Stimulated activated CD4-positive, alpha-beta T cell treated with anti-CD3 and anti-CD28 coated beads, Interleukin-2, amount 100 ng/mL, for 48 hours (primary cell): ENCODE measurements at regions not wholly inside any gene's neighbourhood (a gene's known extent, or its start where the extent isn't known, plus 50 kb on each side); places are given as distances from the start of the nearest gene placed in this dataset.
"Not testable (repeated sequence)": the region's sequence is repeated elsewhere in the genome, so short reads cannot be mapped to it uniquely, and the experiment has no call there.

Experiments used
- DNase-seq, 2 donors: peaks; one replicate each; pipeline ENCODE4 v3.0.0-alpha.2; 2020

DNA sequence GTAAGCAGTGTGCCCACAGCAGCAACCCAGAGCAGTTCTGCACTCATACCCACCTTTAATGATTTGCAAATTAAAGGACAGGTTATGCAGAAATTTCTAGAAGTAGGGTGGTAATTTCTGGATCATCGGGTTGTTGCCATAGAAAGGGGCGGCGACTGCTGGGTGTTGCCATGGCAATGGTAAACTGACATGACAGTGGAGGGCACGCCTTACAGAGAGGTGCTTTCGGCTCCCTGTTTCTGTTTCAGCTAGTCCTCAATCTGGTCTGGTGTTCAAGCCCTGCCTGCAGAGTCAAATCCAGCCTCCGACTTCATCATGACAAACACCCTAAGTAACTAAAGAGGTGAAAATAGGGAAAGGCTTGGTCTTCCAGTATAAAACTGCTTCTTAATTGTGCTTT, 667.7 kb downstream of the SOCS6 start:
- no peak for DNase-seq

DNA sequence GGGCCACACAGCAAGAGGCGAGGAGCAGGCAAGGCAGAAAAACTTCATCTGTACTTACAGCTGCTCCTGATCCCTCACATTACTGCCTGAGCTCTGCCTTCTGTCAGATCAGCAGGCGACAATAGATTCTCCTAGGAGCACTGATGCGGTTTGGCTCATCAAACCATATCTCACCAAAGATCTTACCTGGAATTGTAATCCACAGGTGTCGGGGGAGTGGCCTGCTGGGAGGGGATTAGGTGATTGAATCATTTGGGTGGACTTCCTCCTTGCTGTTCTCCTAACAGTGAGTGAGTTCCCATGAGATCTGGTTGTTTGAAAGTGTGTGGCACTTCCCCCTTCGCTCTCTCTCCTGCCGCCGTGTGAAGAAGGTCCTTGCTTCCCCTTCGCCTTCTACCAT, 647.3 kb downstream of the SOCS6 start:
- DNase-seq = no peak

DNA sequence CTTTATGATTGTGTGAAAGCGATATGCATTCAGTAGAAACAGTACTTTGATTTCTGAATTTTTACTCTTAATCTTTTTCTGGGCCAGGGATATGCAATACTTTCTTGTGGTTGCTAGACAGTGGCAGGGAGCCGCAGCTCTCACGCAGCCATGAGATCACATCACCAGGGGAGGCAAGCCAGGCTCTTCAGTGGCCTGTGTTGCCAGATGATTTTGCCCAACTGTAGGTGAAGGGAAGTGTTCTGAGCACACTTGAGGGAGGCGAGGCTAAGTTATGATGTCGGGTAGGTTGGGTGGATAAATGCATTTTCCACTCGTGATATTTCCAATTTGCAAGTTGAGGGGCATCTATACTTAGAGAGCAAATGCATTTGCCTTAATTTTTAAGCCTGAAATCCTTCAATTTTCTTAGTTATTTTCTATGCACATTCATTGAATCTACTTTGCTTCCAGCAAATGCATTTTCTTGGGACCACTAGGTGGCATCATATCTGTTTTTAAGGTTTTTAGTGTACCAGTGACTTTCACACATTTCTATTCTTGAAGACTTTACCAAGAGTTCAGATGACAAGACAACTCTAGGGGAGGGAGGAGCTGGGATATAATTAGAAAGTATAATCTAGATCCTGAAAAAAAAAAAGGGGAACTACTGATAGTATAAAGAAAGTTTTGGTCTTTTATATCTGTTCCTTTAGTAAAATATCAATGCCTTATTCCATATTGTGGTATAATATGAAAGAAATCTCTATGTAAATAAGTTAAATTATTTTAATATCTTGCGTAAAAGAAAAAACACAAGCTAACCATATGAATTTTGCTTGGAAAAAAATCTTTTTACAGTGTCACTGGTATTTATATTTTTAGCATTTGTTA, 643.3 kb downstream of the SOCS6 start:
- DNase-seq = no peak

DNA sequence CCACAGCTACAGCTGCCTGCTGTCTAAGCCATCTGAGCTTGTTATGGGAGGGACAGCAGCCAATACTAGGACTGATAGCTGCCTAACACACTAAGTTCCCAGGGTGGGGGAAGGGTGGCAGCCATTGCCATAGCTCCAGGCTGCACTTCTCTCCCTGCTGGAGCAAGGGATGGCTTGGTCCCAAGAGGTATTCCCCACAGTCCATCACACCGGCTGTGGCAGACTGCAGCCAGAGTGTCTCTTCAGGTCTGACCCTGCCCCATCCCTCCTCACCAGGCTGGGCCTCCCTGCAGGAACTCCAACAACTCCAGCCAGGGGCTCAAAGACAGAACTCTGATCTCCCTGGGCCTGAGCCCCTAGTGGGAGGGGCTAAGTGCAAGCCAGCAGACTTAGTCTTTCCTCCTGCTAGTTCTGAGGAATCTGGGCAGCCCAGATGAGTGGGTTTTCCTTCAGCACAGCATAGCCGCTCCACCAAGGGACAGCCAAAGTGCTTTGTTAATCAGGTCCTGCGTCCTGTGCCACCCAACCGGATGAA, 632.1 kb downstream of the SOCS6 start:
- no peak for DNase-seq

DNA sequence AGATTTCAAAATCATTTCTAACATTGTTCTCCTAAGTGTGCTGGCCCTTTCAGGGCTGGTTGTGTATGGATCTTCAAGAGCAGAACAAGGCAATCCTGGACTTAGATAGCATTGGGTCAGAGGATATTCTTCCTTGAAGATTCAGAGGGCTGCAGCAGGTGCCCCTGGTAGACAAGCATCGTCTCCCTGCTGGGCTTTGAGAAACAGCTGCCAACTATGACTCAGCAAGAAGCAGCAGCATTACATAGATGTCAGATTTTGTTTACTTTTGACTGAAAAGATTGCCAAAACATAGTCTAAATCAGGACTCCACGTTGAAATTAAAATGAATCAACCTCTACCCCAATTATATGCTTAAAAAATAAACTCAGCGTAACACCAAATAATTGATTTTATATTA, 618.8 kb downstream of the SOCS6 start:
- no peak for DNase-seq

DNA sequence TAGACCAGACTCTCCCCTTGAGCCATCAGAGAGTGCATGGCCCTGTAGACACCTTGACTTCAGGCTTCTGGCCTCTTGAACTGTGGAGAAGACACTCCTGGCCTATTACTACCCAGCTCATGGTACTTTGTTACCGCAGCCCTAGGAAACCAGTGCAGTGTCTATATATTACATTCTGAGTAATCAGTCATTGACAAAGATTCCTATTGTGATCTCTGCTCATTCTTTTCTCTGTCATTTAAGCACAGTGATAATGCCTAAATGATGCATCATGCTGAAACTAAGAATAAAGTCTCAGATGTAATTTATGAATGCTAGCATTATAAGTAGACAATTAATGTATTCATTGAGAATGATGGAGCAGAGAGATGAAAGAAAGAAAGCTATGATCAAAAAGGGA, 603.5 kb downstream of the SOCS6 start:
- DNase-seq = no peak

DNA sequence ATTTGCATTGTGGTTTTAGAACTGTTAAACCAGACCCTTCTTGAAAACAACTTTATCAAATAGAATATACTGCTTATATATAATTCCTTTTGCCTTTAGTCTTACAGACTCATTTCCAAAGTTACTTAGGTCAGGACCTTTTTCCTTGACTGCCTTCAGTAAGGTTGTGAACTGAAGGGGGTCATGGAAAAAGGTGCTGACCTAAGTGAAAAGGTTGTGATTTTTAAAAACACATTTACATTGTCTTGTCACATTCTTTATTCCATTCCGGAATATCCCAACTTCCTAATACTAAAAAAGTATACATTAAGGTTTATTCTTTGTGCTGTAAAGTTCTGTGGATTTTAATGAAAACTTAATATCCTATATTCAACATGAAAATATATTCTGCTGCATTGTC, 581.4 kb downstream of the SOCS6 start:
- DNase-seq = no peak

DNA sequence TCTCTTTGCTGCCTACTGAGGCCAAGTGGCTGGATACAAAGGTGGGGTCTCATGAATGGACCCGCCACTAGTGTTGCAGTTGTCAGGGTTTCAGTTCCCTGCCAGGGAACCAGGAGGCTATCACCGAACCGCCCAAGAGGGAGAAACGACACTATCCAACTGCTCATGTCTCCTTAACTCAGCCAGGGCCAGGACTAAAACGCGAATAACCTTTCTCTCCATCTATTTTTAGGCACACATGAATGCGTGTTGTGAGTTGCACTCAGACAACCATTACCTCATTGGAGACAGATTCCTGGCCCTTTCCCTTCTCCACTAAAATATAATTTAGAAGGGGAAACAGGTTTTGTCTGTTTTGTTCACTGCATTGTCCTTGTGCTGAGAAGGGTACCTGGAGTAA, 559.5 kb downstream of the SOCS6 start:
- DNase-seq = no peak

DNA sequence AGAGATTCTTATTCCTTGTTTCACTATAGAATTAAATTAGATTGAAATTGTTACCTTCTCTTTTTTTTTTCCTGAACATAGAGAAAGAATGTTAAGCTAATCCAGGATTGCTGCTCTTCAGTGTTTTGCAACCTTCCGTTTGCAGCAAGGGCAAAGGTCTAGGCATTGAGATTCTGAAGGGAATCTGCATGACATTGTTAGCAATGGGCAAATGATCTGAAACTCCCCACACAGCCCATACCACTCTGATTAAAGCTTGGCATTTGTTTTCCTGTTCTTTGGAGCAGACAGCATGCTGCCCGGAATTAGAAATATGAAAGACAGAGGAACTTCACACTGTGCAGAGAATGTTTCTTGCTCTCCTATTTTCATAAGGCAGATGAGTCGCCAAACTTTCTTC, 551.8 kb downstream of the SOCS6 start:
- no peak for DNase-seq

DNA sequence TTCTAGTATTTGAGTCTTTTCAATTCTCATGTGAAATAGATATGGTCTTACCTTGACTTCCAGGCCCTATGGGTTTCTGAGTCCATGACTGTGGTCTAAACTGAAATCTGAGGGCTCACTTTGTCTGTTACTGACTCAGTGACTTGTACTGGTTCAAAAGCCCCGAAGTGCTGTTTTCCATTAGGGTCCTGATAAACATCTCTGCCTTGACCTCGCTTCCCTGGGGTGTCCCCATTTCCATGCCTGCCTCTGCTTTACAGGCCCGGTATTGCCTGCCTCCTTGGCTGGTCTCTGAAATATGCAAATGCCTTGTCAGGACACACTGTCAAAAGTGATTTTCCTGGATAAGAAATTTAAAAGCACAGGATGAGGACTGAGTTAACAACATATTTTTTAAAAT, 538.8 kb downstream of the SOCS6 start:
- DNase-seq = no peak

DNA sequence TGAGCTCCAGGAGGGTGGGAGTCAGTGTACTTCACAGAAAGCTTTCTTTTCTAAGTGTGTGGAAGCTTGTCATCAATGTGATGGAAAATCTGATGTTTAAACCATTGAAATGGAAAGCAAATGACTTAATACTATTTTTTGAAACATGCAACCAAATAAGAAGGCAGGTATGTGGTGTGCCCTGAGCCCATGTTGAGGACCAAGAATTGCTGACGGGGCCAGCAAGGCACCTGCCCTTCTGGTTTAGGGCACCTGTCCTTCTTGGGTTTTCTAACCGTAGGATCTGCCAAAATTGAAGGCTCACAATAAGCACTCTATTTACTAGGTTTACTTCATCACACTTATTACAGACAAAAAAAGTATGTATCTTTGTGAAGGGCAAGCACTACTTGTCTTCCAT, 537.7 kb downstream of the SOCS6 start:
- DNase-seq = no peak

DNA sequence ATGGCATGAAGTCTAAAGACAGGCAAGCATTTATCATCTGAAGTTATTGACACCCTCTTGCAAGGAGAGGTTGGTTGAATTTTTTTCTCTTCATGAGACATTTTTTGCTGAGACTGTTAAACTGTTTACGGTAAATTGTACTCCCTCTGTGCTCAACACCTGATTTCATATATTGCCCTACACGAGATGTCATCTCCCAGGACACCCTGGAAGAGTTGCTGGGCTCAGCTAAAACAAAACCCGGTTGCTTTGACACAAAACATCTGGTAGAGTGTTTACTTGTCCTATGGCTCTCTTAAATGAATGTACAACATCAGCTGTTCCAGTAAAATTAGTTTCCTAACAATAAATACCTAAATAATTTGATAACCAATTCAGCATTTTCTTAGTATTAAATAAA, 533.8 kb downstream of the SOCS6 start:
- DNase-seq = no peak

DNA sequence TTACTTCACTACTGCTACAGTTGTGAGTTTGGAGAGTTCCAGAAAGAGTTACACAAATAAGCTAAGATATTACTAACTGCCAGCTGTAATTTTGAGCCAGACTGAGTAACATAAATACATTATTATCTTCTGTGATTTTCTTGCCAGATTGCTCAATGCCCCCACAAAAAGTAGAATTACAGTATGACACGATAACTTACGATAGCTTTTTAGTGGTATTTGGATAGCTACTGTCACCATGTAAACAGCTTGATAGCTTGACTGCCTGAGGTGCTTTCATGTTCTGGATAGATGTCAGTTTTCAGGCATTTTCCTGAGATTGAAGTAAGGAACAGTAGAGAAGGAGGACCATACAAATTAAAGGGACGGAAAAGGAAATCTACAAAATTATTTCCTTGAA, 533.3 kb downstream of the SOCS6 start:
- no peak for DNase-seq

DNA sequence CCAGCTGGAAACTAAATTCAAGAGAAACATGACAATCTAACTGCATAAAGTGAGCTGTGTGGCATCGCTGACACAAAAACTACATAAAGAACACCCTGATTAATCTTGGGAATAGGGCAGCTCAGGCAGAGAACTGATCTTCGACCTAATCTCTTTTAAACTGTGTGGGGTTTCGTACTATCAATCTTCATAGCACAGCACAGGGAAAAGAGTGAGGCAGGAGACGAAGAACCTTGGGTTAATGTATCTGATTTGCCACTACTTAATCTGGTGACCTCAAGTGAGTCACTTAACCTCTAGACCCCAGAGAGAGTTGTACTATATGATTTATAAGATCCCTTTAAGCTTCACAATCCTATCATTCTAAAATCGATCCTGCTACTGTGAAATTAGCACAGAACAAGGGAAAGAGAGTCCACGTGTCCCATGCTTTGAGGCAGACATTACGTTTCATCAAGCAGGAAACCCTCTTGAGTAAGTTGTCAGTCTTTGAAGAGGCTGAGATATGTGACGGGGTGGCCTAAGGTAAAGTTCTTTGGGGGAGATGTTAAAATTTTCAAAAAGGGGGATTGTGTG, 519.7 kb downstream of the SOCS6 start:
- no peak for DNase-seq

DNA sequence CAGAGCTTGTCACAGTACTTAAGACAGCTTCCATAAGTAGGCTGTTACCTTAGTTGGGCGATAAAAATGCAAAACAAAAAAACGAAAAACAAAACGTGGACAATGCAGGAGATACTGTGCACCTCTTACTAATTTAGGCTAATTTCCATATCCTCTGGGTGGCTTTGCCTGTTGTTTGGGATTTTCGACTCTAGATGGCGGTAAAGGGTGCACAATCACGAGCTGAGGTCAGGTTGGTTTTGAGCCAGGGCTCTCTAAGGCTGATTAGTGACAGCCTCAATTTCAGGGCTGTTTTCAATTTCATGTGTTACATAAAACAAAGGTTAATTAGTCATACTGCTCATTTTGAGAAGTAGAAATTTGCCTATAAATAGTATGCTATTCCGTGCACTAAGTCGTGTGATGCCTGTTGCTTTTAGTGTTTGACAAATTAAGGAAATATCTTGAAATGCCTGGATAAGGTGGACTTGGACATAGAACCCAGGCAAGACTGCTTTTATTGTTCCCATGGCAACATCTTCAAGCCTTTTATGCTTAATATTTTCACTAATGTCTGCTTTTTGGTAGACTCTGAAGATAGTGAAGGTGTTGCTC, 493.1 kb downstream of the SOCS6 start:
- peak; percentile 47 to 58 for DNase-seq

DNA sequence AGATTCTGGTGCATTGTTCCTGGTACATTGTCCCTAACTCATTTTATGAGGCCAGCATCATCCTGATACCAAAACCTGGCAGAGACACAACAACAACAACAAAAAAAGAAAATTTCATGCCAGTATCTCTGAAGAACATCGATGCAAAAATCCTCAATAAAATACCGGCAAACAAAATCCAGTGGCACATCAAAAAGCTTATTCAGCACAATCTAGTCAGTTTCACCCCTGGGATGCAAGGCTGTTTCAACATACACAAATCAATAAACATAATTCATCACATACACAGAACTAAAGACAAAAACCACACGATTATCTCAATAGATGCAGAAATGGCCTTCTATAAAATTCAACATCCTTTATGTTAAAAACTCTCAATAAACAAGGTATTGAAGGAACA, 477.4 kb downstream of the SOCS6 start:
- DNase-seq = not testable (repeated sequence)

DNA sequence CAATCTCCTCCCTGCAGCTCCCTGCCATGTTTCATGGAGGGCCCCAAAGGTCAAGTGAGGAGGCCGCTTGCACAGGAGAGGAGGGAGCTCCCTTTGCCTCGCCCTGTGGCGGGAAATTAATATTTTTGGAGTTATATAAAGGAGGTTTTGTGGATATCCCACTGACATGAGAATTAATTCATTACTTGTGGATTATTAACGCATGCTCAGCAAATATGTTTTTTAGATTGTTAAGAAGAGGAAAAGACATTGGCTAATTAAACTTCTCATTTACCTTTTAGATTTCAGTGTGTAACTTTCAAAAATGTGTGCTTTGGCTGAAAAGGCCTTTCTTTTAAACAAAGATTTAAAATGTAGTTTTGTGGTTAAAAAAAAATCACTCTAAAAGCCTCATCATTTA, 474.0 kb downstream of the SOCS6 start:
- no peak for DNase-seq

DNA sequence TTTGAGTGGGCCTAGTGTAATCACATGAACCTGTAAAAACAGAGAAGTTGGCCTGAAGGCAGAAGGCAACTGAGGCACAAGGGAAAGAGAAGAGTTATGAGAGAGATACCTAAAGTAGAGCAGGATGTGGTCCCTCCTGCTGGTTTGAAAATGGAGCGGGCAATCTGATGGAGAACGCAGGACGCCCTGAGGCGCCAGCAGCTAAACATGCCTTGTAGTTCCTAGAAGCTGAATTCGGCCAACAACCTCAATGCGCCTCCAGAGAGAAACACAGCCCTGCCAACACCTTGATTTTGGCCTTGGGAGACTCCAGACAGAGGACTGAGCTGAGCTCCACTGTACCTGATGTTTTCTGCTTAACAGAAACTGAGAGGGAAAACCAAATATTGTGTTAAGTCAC, 469.9 kb downstream of the SOCS6 start:
- DNase-seq = no peak

DNA sequence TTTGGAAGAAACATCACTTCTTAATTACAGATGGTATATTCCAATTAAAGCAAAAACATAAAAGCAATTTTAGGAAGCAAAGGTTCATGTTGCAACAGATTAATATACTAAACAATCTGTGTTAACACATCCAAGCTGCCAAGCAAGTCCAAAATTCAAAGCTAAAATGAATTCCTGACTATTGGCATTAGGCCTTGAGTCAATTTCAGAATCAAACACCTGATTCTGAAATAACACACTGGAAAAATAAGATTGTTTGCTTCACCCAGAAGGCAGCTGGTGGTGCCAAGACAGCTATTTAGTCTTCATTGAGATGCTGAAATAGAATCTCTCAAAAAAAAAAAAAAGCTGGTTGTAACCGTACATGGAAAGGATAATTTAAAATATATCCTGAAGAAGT, 465.6 kb downstream of the SOCS6 start:
- no peak for DNase-seq

DNA sequence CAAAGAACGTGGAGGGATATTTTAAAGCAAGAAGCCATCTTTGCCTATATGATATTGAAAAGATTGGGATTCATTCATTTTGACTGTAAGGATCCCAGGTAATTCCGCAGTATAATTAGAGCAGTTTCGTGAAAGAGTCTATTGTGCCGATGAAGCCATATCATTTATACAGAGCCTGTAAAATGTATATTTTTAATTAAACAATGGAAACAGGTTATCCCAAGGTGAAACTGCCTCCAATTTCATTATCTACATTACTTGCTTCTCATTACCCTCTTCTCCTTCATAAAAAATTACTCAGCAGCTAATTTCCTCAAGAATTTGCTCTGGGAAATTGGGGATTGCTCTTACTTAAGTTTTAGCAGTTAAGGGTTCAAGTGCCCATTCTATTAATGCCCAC, 444.1 kb downstream of the SOCS6 start:
- no peak for DNase-seq

DNA sequence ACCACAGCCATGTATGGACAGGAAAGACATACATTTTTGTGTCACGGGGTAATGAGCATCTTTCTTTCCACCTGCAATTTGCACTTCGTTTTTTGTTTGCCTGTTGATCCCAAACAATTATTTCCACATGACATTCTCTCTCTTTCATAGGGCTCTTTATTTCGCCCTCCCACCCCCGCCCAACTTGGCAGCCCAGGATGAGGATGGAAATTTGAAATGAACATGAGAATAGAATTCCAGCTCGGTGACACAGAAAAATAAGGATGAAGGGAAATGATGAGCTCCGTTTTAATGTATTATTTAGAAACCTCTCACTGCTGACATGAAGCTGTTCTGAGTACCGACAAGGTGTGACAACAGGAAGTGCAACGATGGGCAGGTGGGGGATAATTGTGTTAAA, 443.3 kb downstream of the SOCS6 start:
- no peak for DNase-seq

DNA sequence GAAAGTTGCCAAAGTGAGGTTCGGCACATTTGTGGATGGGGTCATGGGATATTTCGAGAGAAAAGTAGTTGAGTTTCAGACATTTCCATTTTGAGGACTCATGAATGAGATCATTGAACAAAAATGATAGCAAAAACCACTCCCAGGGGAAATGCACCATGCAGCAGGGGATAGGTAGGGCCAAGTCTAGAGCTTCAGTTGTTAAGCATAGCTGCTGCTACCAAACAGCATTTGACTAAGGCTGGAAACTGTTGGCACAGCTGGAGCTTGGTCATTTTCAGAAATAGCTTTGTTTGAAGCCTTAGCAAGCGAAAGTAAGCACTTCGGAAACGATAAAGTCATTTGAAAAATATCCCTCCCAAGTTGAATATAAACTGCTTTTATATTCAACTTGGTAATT, 431.8 kb downstream of the SOCS6 start:
- DNase-seq = no peak

DNA sequence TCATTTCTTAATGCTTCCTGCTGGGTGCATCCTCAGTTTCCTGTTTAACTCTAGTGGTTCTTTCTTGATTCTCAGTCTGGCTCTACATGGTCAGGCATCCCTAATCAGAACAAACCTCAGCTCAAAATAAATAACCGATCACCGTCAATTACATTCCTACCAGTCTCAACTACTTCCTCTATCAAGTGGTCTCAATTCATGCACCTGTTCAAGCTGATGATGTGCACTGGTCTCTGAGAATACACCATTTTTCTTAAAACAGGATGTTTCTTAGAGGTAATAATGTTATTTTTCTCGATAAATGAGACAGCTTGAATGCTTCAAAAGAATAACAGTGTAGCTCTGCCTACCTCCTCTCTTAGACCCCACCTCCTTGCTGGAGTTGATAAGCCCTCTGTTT, 420.9 kb downstream of the SOCS6 start:
- no peak for DNase-seq

DNA sequence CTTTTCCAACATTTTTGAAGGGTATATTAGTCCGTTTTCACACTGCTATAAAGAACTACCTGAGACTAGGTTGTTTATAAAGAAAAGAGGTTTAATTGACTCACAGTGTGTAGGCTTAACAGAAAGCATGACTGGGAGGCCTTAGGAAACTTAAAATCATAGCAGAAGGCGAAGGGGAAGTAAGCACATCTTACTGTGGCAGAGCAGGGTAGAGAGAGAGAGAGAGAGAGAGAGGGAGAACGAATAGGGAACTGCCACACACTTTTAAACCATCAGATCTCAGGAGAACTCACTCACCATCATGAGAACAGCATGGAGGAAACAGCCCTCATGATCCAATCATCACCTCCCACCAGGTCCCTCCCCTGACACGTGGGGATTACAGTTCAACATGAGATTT, 420.3 kb downstream of the SOCS6 start:
- no peak for DNase-seq
